H9 (cell line): ENCODE measurements at regions not wholly inside any gene's neighbourhood (a gene's known extent, or its start where the extent isn't known, plus 50 kb on each side); places are given as distances from the start of the nearest gene placed in this dataset.

Source experiments
- DNase-seq: peaks from one replicate; pipeline ENCODE4 v3.0.0-alpha.2; 2017
- H2AFZ ChIP-seq: one replicate; pipeline ENCODE4 v1.6.1; 2013; ENCODE audit warnings: mild to moderate bottlenecking, low read length, control low read depth, moderate library complexity
- H2AK5ac ChIP-seq: 2 replicates; pipeline ENCODE4 v1.6.1; 2013; ENCODE audit warnings: low read length, control low read depth, mixed read lengths; ENCODE audit not compliant: insufficient read length
- H2BK120ac ChIP-seq: one replicate; pipeline ENCODE4 v1.6.1; 2013; ENCODE audit warnings: low read depth, mild to moderate bottlenecking, low read length, control low read depth, inconsistent platforms; ENCODE audit not compliant: poor library complexity, severe bottlenecking
- H2BK12ac ChIP-seq: 2 replicates; pipeline ENCODE4 v1.6.1; 2013; ENCODE audit warnings: low read length, control low read depth, mixed read lengths, low read depth; ENCODE audit not compliant: insufficient read length
- H2BK15ac ChIP-seq: 2 replicates; pipeline ENCODE4 v1.6.1; 2013; ENCODE audit warnings: low read depth, low read length, control low read depth
- H2BK20ac ChIP-seq: one replicate; pipeline ENCODE4 v1.6.1; 2013; ENCODE audit warnings: low read depth, mild to moderate bottlenecking, low read length, control low read depth, inconsistent platforms; ENCODE audit not compliant: poor library complexity, severe bottlenecking
- H2BK5ac ChIP-seq: 2 replicates; pipeline ENCODE4 v1.6.1; 2013; ENCODE audit warnings: low read length, control low read depth, mixed read lengths; ENCODE audit not compliant: insufficient read length
- H3K14ac ChIP-seq: 2 replicates; pipeline ENCODE4 v1.6.1; 2013; ENCODE audit warnings: low read length, control low read depth; ENCODE audit not compliant: insufficient read depth
- H3K18ac ChIP-seq: 2 replicates; pipeline ENCODE4 v1.6.1; 2013; ENCODE audit warnings: low read depth, mild to moderate bottlenecking, mixed read lengths, low read length, control low read depth; ENCODE audit not compliant: insufficient read length
- H3K23ac ChIP-seq: 2 replicates; pipeline ENCODE4 v1.6.1; 2013; ENCODE audit warnings: low read length, control low read depth, mixed read lengths, low read depth; ENCODE audit not compliant: insufficient read length
- H3K23me2 ChIP-seq: 2 replicates; pipeline ENCODE4 v1.6.1; 2013; ENCODE audit warnings: low read depth, mild to moderate bottlenecking, mixed read lengths, low read length, control low read depth; ENCODE audit not compliant: insufficient read length, poor library complexity, severe bottlenecking
- H3K27ac ChIP-seq: 2 replicates; pipeline ENCODE4 v1.5.1; 2013; ENCODE audit warnings: low read length, control low read depth, mixed read lengths, low read depth; ENCODE audit not compliant: insufficient read length
- H3K27me3 ChIP-seq: 2 replicates; pipeline ENCODE4 v1.6.1; 2013; ENCODE audit warnings: low read length, control low read depth, inconsistent platforms; ENCODE audit not compliant: insufficient read depth
- H3K4ac ChIP-seq: 2 replicates; pipeline ENCODE4 v1.6.1; 2013; ENCODE audit warnings: low read depth, mild to moderate bottlenecking, control low read depth, inconsistent platforms, low read length, moderate library complexity
- H3K4me1 ChIP-seq: 2 replicates; pipeline ENCODE4 v1.6.1; 2013; ENCODE audit warnings: low read length, control low read depth, inconsistent platforms; ENCODE audit not compliant: insufficient read depth
- H3K4me2 ChIP-seq: 2 replicates; pipeline ENCODE4 v1.6.1; 2013; ENCODE audit warnings: low read length, control low read depth, mixed read lengths; ENCODE audit not compliant: insufficient read length, insufficient read depth
- H3K56ac ChIP-seq: 2 replicates; pipeline ENCODE4 v1.6.1; 2013; ENCODE audit warnings: low read depth, mild to moderate bottlenecking, mixed read lengths, low read length, control low read depth; ENCODE audit not compliant: insufficient read length
- H3K79me1 ChIP-seq: 2 replicates; pipeline ENCODE4 v1.6.1; 2013; ENCODE audit warnings: low read depth, mild to moderate bottlenecking, moderate library complexity, low read length, control low read depth, inconsistent platforms; ENCODE audit not compliant: insufficient read depth, poor library complexity, severe bottlenecking
- H3K79me2 ChIP-seq: 2 replicates; pipeline ENCODE4 v1.6.1; 2013; ENCODE audit warnings: low read length, control low read depth, inconsistent platforms; ENCODE audit not compliant: insufficient read depth
- H3K9ac ChIP-seq: 2 replicates; pipeline ENCODE4 v1.6.1; 2013; ENCODE audit warnings: low read length, control low read depth, mixed read lengths; ENCODE audit not compliant: insufficient read length; ENCODE audit errors: extremely low read depth
- H3K9me3 ChIP-seq: one replicate; pipeline ENCODE4 v1.6.1; 2013; ENCODE audit warnings: low read depth, low read length, inconsistent platforms; ENCODE audit not compliant: control insufficient read depth
- H3T11ph ChIP-seq: one replicate; pipeline ENCODE4 v1.6.1; 2013; ENCODE audit warnings: mild to moderate bottlenecking, low read length, control low read depth, inconsistent platforms
- H4K20me1 ChIP-seq: one replicate; pipeline ENCODE4 v1.6.1; 2013; ENCODE audit not compliant: control insufficient read depth, insufficient read length, insufficient read depth
- H4K5ac ChIP-seq: 2 replicates; pipeline ENCODE4 v1.6.1; 2013; ENCODE audit warnings: low read depth, mild to moderate bottlenecking, mixed read lengths, low read length, control low read depth; ENCODE audit not compliant: insufficient read length
- H4K8ac ChIP-seq: replicated peaks from 2 replicates; pipeline ENCODE4 v1.6.1; 2013; ENCODE audit warnings: low read length, control low read depth, mixed read lengths, low read depth; ENCODE audit not compliant: insufficient read length
- H4K91ac ChIP-seq: 2 replicates; pipeline ENCODE4 v1.6.1; 2013; ENCODE audit warnings: low read depth, mild to moderate bottlenecking, moderate library complexity, mixed read lengths, low read length, control low read depth; ENCODE audit not compliant: insufficient read length
- H3K27ac Mint-ChIP-seq, 3 experiments: 2 replicates in 2 of 3; 3 replicates in 1 of 3; pipeline ENCODE4 v1.8.0; 2020 to 2021; ENCODE audit warnings: mixed read lengths in 3 of 3, mild to moderate bottlenecking in 1 of 3, moderate library complexity in 1 of 3
- H3K27me3 Mint-ChIP-seq: 2 replicates; pipeline ENCODE4 v1.8.0; 2021; ENCODE audit warnings: low read depth, mild to moderate bottlenecking, moderate library complexity, mixed read lengths
- H3K36me3 Mint-ChIP-seq, 3 experiments: 2 replicates in 2 of 3; 3 replicates in 1 of 3; pipeline ENCODE4 v1.8.0; 2020 to 2021; ENCODE audit warnings: low read depth in 3 of 3, mixed read lengths in 3 of 3; ENCODE audit not compliant: insufficient read depth in 1 of 3
- H3K4me1 Mint-ChIP-seq, 2 experiments: 2 replicates each; pipeline ENCODE4 v1.8.0; 2020; ENCODE audit warnings: mixed read lengths in 2 of 2
- H3K4me3 Mint-ChIP-seq, 2 experiments: 2 replicates in 1 of 2; 3 replicates in 1 of 2; pipeline ENCODE4 v1.8.0; 2020 to 2021; ENCODE audit warnings: mild to moderate bottlenecking in 2 of 2, mixed read lengths in 2 of 2, moderate library complexity in 1 of 2
- H3K9me3 Mint-ChIP-seq, 2 experiments: 2 replicates in 1 of 2; 3 replicates in 1 of 2; pipeline ENCODE4 v1.8.0; 2020; ENCODE audit warnings: mild to moderate bottlenecking in 2 of 2, mixed read lengths in 2 of 2, moderate library complexity in 1 of 2
- CTCF ChIP-seq: fragments of 200-600 bp; sonication (generic); conservative IDR thresholded peaks from 3 replicates; pipeline ENCODE4 v1.8.0; 2021; ENCODE audit warnings: antibody characterized with exemption, mild to moderate bottlenecking
- WGBS: extraction: QIAGEN DNeasy Blood & Tissue Kit; methylation state at CpG from one replicate; pipeline ENCODE4 v1.1.7; 2013; ENCODE audit warnings: missing lambda C conversion rate, low lambda C conversion rate, mixed read lengths; ENCODE audit not compliant: insufficient read length; ENCODE audit errors: extremely low coverage; 5-methylcytosine and 5-hydroxymethylcytosine counted together

DNA sequence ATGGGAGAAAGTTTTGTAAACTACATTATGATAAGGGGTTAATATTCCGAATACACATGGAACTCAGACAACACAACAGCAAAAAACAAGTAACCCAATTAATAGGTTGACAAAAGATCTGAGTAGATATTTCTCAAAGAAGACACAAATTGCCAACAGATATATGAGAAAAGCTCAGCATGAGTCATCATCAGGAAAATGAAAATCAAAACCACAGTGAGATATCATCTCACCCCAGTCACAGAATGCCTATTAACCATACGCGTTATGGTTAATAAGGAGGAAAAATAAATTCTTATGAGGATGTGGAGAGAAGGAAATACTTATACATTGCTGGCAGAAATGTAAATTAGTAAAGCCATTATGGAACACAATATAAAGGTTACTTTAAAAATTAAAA lies 695.0 kb downstream of the COL12A1 start:
- Histone ChIP-seq H4K8ac (no peak overlapping the region), H3K4me1 (no peaks in the 10 kb centered on the region), H2BK120ac (no peak overlapping the region), H2BK20ac (no peak overlapping the region), H3K56ac (no peak overlapping the region), H3K4me2 (no peak overlapping the region), H2BK15ac (no peak overlapping the region), H3K4ac (no peak overlapping the region), H3K27ac (no peak overlapping the region), H3K79me1 (no peaks in the 10 kb centered on the region), H3K79me2 (no peaks in the 10 kb centered on the region), H3K23me2 (no peaks in the 10 kb centered on the region), H4K20me1 (no peaks in the 10 kb centered on the region), H3K14ac (no peak overlapping the region), H4K91ac (no peak overlapping the region), H3K9me3 (no peaks in the 10 kb centered on the region), H3K27me3 (no peaks in the 10 kb centered on the region), H2BK5ac (no peak overlapping the region), H3K9ac (no peak overlapping the region), H2AK5ac (no peak overlapping the region), H2BK12ac (no peak overlapping the region), H4K5ac (no peak overlapping the region), H2AFZ (no peak overlapping the region), H3K23ac (no peak overlapping the region), H3T11ph (no peak overlapping the region), H3K18ac (no peak overlapping the region)
- no peaks in the 10 kb centered on the region for H3K36me3 Mint-ChIP-seq
- no peak for DNase-seq
- no peak for TF ChIP-seq CTCF
- no peak overlapping the region for H3K27ac Mint-ChIP-seq
- H3K4me1 Mint-ChIP-seq, result no peaks in the 10 kb centered on the region
- no peaks in the 10 kb centered on the region for H3K27me3 Mint-ChIP-seq
- WGBS, result no CpG with 5 or more reads among the region's 3 CpGs
- peaks cover 22 to 27% of the 10 kb centered on the region in 2 experiments; a peak in 4 of 5 replicates for H3K9me3 Mint-ChIP-seq
- no peak overlapping the region for H3K4me3 Mint-ChIP-seq
